Astrocyte (in vitro differentiated cells and primary cell): ENCODE measurements at regions not wholly inside any gene's neighbourhood (a gene's known extent, or its start where the extent isn't known, plus 50 kb on each side); places are given as distances from the start of the nearest gene placed in this dataset.

ENCODE experiments used
- CTCF ChIP-seq: IDR thresholded peaks from 2 replicates; pipeline ENCODE4 v1.5.1; 2011; ENCODE audit warnings: low read depth, mild to moderate bottlenecking, inconsistent platforms, low read length, moderate library complexity; ENCODE audit not compliant: insufficient read depth
- EZH2 ChIP-seq: IDR thresholded peaks from 2 replicates; pipeline ENCODE4 v1.6.1; 2012; ENCODE audit warnings: mild to moderate bottlenecking, low read length, inconsistent platforms; ENCODE audit not compliant: insufficient read depth

- TF ChIP-seq CTCF (no peak), EZH2 (no peak)
Measured at GRCh38 chr6:86869500-86869899, 67.8 kb upstream of the HTR1E start.
